ENCODE measurements at regions not wholly inside any gene's neighbourhood (a gene's known extent, or its start where the extent isn't known, plus 50 kb on each side); places are given as distances from the start of the nearest gene placed in this dataset.
"Not testable (repeated sequence)": the region's sequence is repeated elsewhere in the genome, so short reads cannot be mapped to it uniquely, and the experiment has no call there.

DNA sequence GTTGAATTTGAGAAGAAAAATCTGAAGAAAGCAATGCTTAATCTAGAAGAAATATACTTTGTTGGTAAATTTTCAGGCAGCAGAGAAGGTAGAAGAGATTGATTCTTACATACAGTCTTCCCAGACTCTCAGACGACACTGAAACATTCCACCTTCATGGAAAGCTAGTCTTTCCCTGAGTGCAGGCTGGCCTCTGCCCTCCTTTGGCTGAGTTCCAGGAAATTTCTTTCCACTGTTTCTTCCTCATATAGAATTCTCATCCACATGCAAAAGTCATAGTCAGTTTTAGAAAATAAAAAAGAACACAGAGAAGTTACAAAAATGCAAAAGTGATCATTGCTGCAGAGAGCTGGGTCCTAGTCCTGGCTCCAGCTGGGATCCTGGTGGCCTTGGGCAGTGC, 142.5 kb upstream of the PRR23C start:
- Histone ChIP-seq H3K4me1 (ENCODE audit: control insufficient read depth in 2 of 2, insufficient read depth in 1 of 2, low read depth in 1 of 2, low read length in 2 of 2) (peaks cover 0 to 3% of the 10 kb centered on the region in 2 donors), H3K4me2 (ENCODE audit: insufficient read depth, low read length, poor library complexity, severe bottlenecking) (no peak overlapping the region), H4K91ac (ENCODE audit: low read depth, low read length, poor library complexity) (no peak overlapping the region), H3K9me3 (replicated peaks in 1 of 2; ENCODE audit: control insufficient read depth in 2 of 2, insufficient read depth in 1 of 2, low read depth in 1 of 2, low read length in 2 of 2) (no peaks in the 10 kb centered on the region), H3K18ac (ENCODE audit: low read length) (no peak overlapping the region), H3K27me3 (ENCODE audit: control insufficient read depth in 3 of 3, insufficient read depth in 3 of 3, low read depth in 1 of 3, low read length in 3 of 3) (no peaks in the 10 kb centered on the region), H2BK15ac (ENCODE audit: low read length) (no peak overlapping the region), H3K79me1 (ENCODE audit: low read depth, low read length) (no peaks in the 10 kb centered on the region), H3K27ac (replicated peaks; ENCODE audit: low read length) (no peak overlapping the region), H3K4ac (ENCODE audit: low read length) (no peak overlapping the region), H2AFZ (ENCODE audit: low read length) (no peak overlapping the region), H3K23ac (ENCODE audit: low read depth, low read length, poor library complexity) (no peak overlapping the region), H2BK12ac (ENCODE audit: low read length) (no peak overlapping the region), H4K8ac (ENCODE audit: low read depth, low read length) (no peak overlapping the region), H3K9ac (ENCODE audit: low read depth, low read length, poor library complexity) (no peak overlapping the region), H3K14ac (ENCODE audit: low read length) (no peak overlapping the region), H2BK5ac (ENCODE audit: low read length) (no peak overlapping the region), H2AK5ac (ENCODE audit: low read depth, low read length) (no peak overlapping the region), H2BK120ac (ENCODE audit: low read depth, low read length) (no peak overlapping the region), H3K36me3 (replicated peaks in 1 of 2; ENCODE audit: control insufficient read depth in 2 of 2, insufficient read depth in 2 of 2, low read length in 2 of 2) (no peaks in the 10 kb centered on the region), H3K4me3 (ENCODE audit: low read length in 2 of 2) (no peak overlapping the region)
- WGBS, 2 donors (ENCODE audit: extremely low coverage in 2 of 2, insufficient read length in 2 of 2, insufficient replicate concordance in 1 of 2) = no CpG with 5 or more reads among the region's 1 CpG
- DNase-seq (ENCODE audit: low spot score) = no peak

DNA sequence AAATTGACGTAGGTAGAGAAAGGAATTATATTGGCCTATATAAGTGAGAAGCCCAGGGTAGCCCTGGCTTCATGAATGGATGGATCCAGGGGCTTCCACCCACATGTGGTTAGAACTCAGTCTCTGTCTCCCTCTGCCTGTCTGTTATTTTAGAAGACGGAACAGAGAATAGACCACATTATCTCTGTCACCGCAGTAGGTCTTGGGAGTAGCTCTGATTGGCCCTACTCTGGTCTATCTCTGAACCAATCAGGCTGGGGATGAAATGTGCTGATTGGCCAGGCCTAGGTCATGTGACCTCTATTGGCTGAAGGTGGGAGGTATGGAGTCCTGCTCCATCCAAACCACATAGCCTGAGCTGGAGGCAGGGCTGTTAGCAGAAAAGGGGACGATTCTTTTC, 143.0 kb upstream of the PRR23C start:
- H3K9me3 ChIP-seq (replicated peaks in 1 of 2; ENCODE audit: control insufficient read depth in 2 of 2, insufficient read depth in 1 of 2, low read depth in 1 of 2, low read length in 2 of 2) = no peaks in the 10 kb centered on the region
- H2AFZ ChIP-seq (ENCODE audit: low read length) = no peak overlapping the region
- H3K27me3 ChIP-seq (ENCODE audit: control insufficient read depth in 3 of 3, insufficient read depth in 3 of 3, low read depth in 1 of 3, low read length in 3 of 3) = no peaks in the 10 kb centered on the region
- no peak overlapping the region for H2BK12ac ChIP-seq (ENCODE audit: low read length)
- no peak overlapping the region for H4K8ac ChIP-seq (ENCODE audit: low read depth, low read length)
- H2BK5ac ChIP-seq (ENCODE audit: low read length) = no peak overlapping the region
- no peak overlapping the region for H2AK5ac ChIP-seq (ENCODE audit: low read depth, low read length)
- no peak overlapping the region for H4K91ac ChIP-seq (ENCODE audit: low read depth, low read length, poor library complexity)
- H3K4me2 ChIP-seq (ENCODE audit: insufficient read depth, low read length, poor library complexity, severe bottlenecking) = no peak overlapping the region
- no peak overlapping the region for H3K27ac ChIP-seq (replicated peaks; ENCODE audit: low read length)
- no peak overlapping the region for H3K23ac ChIP-seq (ENCODE audit: low read depth, low read length, poor library complexity)
- no peaks in the 10 kb centered on the region for H3K79me1 ChIP-seq (ENCODE audit: low read depth, low read length)
- no peak overlapping the region for H2BK15ac ChIP-seq (ENCODE audit: low read length)
- no peak overlapping the region for H3K18ac ChIP-seq (ENCODE audit: low read length)
- no peak overlapping the region for H3K14ac ChIP-seq (ENCODE audit: low read length)
- H3K4ac ChIP-seq (ENCODE audit: low read length) = no peak overlapping the region
- no peak overlapping the region for H3K4me3 ChIP-seq (ENCODE audit: low read length in 2 of 2)
- H3K9ac ChIP-seq (ENCODE audit: low read depth, low read length, poor library complexity) = no peak overlapping the region
- no peak for DNase-seq (ENCODE audit: low spot score)
- no CpG with 5 or more reads among the region's 4 CpGs for WGBS, 2 donors (ENCODE audit: extremely low coverage in 2 of 2, insufficient read length in 2 of 2, insufficient replicate concordance in 1 of 2)
- H2BK120ac ChIP-seq (ENCODE audit: low read depth, low read length) = no peak overlapping the region
- peaks cover 0 to 3% of the 10 kb centered on the region in 2 donors for H3K4me1 ChIP-seq (ENCODE audit: control insufficient read depth in 2 of 2, insufficient read depth in 1 of 2, low read depth in 1 of 2, low read length in 2 of 2)
- H3K36me3 ChIP-seq (replicated peaks in 1 of 2; ENCODE audit: control insufficient read depth in 2 of 2, insufficient read depth in 2 of 2, low read length in 2 of 2) = no peaks in the 10 kb centered on the region

DNA sequence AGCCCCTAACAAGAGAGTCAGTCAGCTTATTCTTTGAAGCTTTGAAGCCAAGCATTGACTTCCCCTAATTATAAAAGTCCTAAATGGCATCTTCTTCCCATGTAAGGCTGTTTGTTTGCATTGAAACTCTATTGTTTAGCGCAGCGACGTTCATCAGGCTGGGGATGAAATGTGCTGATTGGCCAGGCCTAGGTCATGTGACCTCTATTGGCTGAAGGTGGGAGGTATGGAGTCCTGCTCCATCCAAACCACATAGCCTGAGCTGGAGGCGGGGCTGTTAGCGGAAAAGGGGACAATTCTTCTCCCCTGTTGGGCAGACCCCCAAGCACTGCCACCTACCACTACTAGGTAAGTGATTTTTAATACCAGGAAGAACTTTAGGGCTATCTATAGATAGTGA, 145.3 kb upstream of the PRR23C start:
- Histone ChIP-seq H3K27me3 (ENCODE audit: control insufficient read depth in 3 of 3, insufficient read depth in 3 of 3, low read depth in 1 of 3, low read length in 3 of 3) (no peaks in the 10 kb centered on the region), H3K4me3 (ENCODE audit: low read length in 2 of 2) (no peak overlapping the region), H3K27ac (replicated peaks; ENCODE audit: low read length) (no peak overlapping the region), H3K9ac (ENCODE audit: low read depth, low read length, poor library complexity) (no peak overlapping the region), H4K91ac (ENCODE audit: low read depth, low read length, poor library complexity) (no peak overlapping the region), H3K9me3 (replicated peaks in 1 of 2; ENCODE audit: control insufficient read depth in 2 of 2, insufficient read depth in 1 of 2, low read depth in 1 of 2, low read length in 2 of 2) (no peaks in the 10 kb centered on the region), H2BK120ac (ENCODE audit: low read depth, low read length) (no peak overlapping the region), H3K18ac (ENCODE audit: low read length) (no peak overlapping the region), H2BK12ac (ENCODE audit: low read length) (no peak overlapping the region), H4K8ac (ENCODE audit: low read depth, low read length) (no peak overlapping the region), H2BK5ac (ENCODE audit: low read length) (no peak overlapping the region), H2AK5ac (ENCODE audit: low read depth, low read length) (no peak overlapping the region), H3K14ac (ENCODE audit: low read length) (no peak overlapping the region), H2AFZ (ENCODE audit: low read length) (no peak overlapping the region), H3K36me3 (replicated peaks in 1 of 2; ENCODE audit: control insufficient read depth in 2 of 2, insufficient read depth in 2 of 2, low read length in 2 of 2) (no peaks in the 10 kb centered on the region), H3K79me1 (ENCODE audit: low read depth, low read length) (no peaks in the 10 kb centered on the region), H3K4ac (ENCODE audit: low read length) (no peak overlapping the region), H3K23ac (ENCODE audit: low read depth, low read length, poor library complexity) (no peak overlapping the region), H2BK15ac (ENCODE audit: low read length) (no peak overlapping the region), H3K4me2 (ENCODE audit: insufficient read depth, low read length, poor library complexity, severe bottlenecking) (no peak overlapping the region), H3K4me1 (ENCODE audit: control insufficient read depth in 2 of 2, insufficient read depth in 1 of 2, low read depth in 1 of 2, low read length in 2 of 2) (peaks cover 0 to 3% of the 10 kb centered on the region in 2 donors)
- no peak for DNase-seq (ENCODE audit: low spot score)
- WGBS, 2 donors (ENCODE audit: extremely low coverage in 2 of 2, insufficient read length in 2 of 2, insufficient replicate concordance in 1 of 2) = no CpG with 5 or more reads among the region's 5 CpGs

DNA sequence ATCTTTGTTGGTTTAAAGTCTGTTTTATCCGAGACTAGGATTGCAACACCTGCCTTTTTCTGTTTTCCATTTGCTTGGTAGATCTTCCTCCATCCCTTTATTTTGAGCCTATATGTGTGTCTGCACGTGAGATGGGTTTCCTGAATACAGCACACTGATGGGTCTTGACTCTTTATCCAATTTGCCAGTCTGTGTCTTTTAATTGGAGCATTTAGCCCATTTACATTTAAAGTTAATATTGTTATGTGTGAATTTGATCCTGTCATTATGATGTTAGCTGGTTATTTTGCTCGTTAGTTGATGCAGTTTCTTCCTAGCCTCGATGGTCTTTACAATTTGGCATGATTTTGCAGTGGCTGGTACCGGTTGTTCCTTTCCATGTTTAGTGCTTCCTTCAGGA, 149.4 kb upstream of the MRPS22 start:
- H3K4me1 ChIP-seq (ENCODE audit: control insufficient read depth in 2 of 2, insufficient read depth in 1 of 2, low read depth in 1 of 2, low read length in 2 of 2); H3K18ac ChIP-seq (ENCODE audit: low read length); H3K4me3 ChIP-seq (ENCODE audit: low read length in 2 of 2); H2BK15ac ChIP-seq (ENCODE audit: low read length); H3K27me3 ChIP-seq (ENCODE audit: control insufficient read depth in 3 of 3, insufficient read depth in 3 of 3, low read depth in 1 of 3, low read length in 3 of 3); H3K9me3 ChIP-seq (replicated peaks in 1 of 2; ENCODE audit: control insufficient read depth in 2 of 2, insufficient read depth in 1 of 2, low read depth in 1 of 2, low read length in 2 of 2); H3K4me2 ChIP-seq (ENCODE audit: insufficient read depth, low read length, poor library complexity, severe bottlenecking); H2BK12ac ChIP-seq (ENCODE audit: low read length); H3K79me1 ChIP-seq (ENCODE audit: low read depth, low read length); H3K23ac ChIP-seq (ENCODE audit: low read depth, low read length, poor library complexity); H3K14ac ChIP-seq (ENCODE audit: low read length); H3K36me3 ChIP-seq (replicated peaks in 1 of 2; ENCODE audit: control insufficient read depth in 2 of 2, insufficient read depth in 2 of 2, low read length in 2 of 2); H2AK5ac ChIP-seq (ENCODE audit: low read depth, low read length); H2BK120ac ChIP-seq (ENCODE audit: low read depth, low read length); H3K9ac ChIP-seq (ENCODE audit: low read depth, low read length, poor library complexity); H2BK5ac ChIP-seq (ENCODE audit: low read length); DNase-seq (ENCODE audit: low spot score); H4K91ac ChIP-seq (ENCODE audit: low read depth, low read length, poor library complexity); H3K27ac ChIP-seq (replicated peaks; ENCODE audit: low read length); H4K8ac ChIP-seq (ENCODE audit: low read depth, low read length); H3K4ac ChIP-seq (ENCODE audit: low read length); H2AFZ ChIP-seq (ENCODE audit: low read length): not testable (repeated sequence)
- no CpG with 5 or more reads among the region's 5 CpGs for WGBS, 2 donors (ENCODE audit: extremely low coverage in 2 of 2, insufficient read length in 2 of 2, insufficient replicate concordance in 1 of 2)

Measured in neuronal stem cell (in vitro differentiated cells).